ENCODE measurements at regions not wholly inside any gene's neighbourhood (a gene's known extent, or its start where the extent isn't known, plus 50 kb on each side); places are given as distances from the start of the nearest gene placed in this dataset.

DNA sequence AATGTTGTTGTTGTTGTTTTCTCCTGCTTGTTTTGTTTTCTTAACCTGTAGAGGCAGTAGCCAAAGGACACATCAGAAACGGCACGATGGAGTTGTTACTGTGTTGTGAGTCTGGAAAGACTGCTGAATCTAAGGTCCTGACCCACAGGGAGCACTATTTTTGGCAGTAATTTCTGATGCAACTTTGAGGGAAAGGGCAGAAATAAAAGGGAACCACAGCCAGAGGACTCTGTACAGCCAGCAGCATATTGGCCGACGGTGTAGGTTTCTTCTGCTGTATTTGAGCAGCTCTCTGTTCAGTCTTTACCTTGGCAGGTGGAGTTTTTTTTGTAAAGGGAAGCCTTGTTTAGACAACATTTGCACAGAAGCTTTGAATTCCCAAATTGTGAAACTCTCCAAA lies 203.0 kb upstream of the GPR101 start:
- ATAC-seq, result no peak
- POLR2A ChIA-PET, result no interaction called here
- no peaks in the 10 kb centered on the region for H3K9me3 Mint-ChIP-seq
- no peak for DNase-seq
- H3K4me1 Mint-ChIP-seq, result peaks cover 15 to 42% (median 29%) of the 10 kb centered on the region in 4 donors
- H3K27me3 Mint-ChIP-seq, result no peaks in the 10 kb centered on the region
- peak overlapping the region in 2 of 10 donors; percentile 14 to 93 for H3K27ac Mint-ChIP-seq
- H3K36me3 Mint-ChIP-seq, result no peaks in the 10 kb centered on the region
- H3K4me3 Mint-ChIP-seq, result no peak overlapping the region

DNA sequence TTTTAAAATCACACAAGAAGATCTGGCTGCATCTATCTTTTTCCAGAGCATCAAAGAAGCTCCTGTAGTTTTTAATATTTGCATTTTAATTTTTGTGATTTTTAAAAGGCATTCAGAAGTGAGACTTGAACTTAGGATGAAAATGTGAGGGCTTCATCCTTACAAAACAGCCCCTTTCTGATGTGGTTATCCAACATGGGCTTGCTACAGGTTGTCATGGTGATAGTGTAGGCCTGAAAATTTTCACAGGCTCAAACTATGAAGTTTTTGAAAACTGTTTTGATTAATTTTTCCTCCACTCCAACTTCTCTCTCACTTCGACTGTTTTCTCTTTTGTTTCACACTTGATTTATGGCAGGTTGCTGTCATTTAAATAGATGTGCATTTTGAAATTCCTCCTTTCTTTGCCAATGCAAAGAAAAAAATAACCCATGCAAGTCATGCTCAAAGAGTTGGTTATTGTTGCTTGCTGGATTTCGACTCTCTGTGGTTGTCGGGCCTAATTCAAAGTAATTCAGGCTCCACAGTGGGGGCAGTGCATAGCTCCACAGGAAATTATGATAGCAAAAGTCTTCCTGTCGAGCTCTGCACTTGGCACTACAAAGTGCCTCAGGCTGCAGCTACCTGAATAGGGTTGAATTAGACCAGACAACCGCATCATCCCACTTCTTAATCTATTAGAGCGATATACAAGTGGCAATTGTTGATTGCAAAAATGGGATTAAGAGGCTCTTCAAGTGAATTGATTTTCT lies 201.0 kb upstream of the GPR101 start:
- H3K27me3 Mint-ChIP-seq, result no peaks in the 10 kb centered on the region
- H3K4me3 Mint-ChIP-seq, result peak overlapping the region; percentile 6 to 80 (median 68)
- peak in 6 of 10 donors; percentile 1 to 43 (median 14) for DNase-seq
- ATAC-seq, result peak; percentile 79 to 90
- H3K9me3 Mint-ChIP-seq, result no peaks in the 10 kb centered on the region
- H3K27ac Mint-ChIP-seq, result peak overlapping the region; percentile 78 to 95 (median 88)
- POLR2A ChIA-PET, result no interaction called here
- no peaks in the 10 kb centered on the region for H3K36me3 Mint-ChIP-seq
- H3K4me1 Mint-ChIP-seq, result peaks cover 15 to 42% (median 29%) of the 10 kb centered on the region in 4 donors

DNA sequence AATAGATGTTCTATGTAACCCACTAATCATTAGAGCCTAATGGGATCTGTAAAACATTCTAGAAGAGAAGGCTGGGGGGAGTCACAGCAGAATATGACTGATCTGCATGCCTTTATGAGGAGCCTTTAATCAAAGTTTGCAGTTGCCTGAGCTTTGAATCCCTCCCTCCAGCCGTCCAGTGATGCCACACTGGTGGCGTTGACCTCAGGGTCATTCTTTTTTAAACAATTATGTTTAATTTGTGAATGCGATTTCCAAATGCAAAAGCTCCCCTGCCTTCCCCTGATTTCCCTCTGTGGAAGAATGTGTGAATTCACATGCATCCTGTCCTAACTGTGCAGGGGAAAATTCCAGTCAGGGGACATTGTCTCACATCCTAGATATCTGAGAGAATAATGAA lies 199.7 kb upstream of the GPR101 start:
- POLR2A ChIA-PET, result no interaction called here
- ATAC-seq (no peak), DNase-seq (no peak)
- Mint-ChIP-seq H3K4me1 (peaks cover 15 to 39% (median 29%) of the 10 kb centered on the region in 4 donors), H3K36me3 (no peaks in the 10 kb centered on the region), H3K27me3 (no peaks in the 10 kb centered on the region), H3K27ac (peak overlapping the region in 2 of 10 donors; percentile 41 to 90), H3K9me3 (no peaks in the 10 kb centered on the region), H3K4me3 (no peak overlapping the region)

DNA sequence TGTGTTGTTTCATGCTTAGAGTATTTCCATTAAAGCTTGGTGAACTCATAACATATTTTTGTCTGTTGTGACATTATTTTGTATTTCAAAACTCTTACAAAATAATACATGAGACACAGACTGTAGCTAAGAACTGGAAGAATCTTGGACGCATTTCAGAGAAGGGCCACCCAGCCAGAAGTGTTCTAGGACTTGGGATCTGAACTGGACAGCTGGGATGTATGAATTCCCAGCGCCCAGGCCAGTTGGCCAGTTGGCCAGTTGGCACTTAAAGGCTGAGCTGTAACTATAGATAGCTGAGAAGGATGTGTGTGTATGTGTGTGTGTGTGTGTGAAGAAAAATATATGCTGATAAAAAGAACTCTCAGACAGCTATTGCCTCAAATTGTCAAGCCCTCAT lies 193.4 kb upstream of the GPR101 start:
- peaks cover 0 to under 1% (median under 1%) of the 10 kb centered on the region in 4 donors for H3K4me1 Mint-ChIP-seq
- H3K27ac Mint-ChIP-seq, result no peak overlapping the region
- POLR2A ChIA-PET, result no interaction called here
- no peak overlapping the region for H3K4me3 Mint-ChIP-seq
- ATAC-seq, result no peak
- peaks cover 0 to 23% (median 2%) of the 10 kb centered on the region in 9 donors for H3K9me3 Mint-ChIP-seq
- DNase-seq, result no peak
- peaks cover 0 to 11% (median 5%) of the 10 kb centered on the region in 3 donors for H3K36me3 Mint-ChIP-seq
- peaks cover 0 to 3% (median 0%) of the 10 kb centered on the region in 5 donors for H3K27me3 Mint-ChIP-seq

GRCh38 chrX:137215467-137215866 lies 181.7 kb upstream of the GPR101 start:
- Mint-ChIP-seq H3K4me3 (no peak overlapping the region), H3K4me1 (no peaks in the 10 kb centered on the region), H3K36me3 (peaks cover 0 to 9% (median 0%) of the 10 kb centered on the region in 3 donors), H3K9me3 (peaks cover 0 to 11% (median 0%) of the 10 kb centered on the region in 9 donors), H3K27ac (no peak overlapping the region), H3K27me3 (no peaks in the 10 kb centered on the region)
- no peak for ATAC-seq
- POLR2A ChIA-PET, result no interaction called here
- no peak for DNase-seq

GRCh38 chrX:137212078-137212632 lies 178.4 kb upstream of the GPR101 start:
- Mint-ChIP-seq H3K9me3 (peaks cover 0 to 11% (median 0%) of the 10 kb centered on the region in 9 donors), H3K36me3 (peaks cover 0 to 9% (median 0%) of the 10 kb centered on the region in 3 donors), H3K4me1 (no peaks in the 10 kb centered on the region), H3K27me3 (no peaks in the 10 kb centered on the region), H3K27ac (no peak overlapping the region), H3K4me3 (no peak overlapping the region)
- ATAC-seq, result no peak
- POLR2A ChIA-PET, result no interaction called here
- DNase-seq, result no peak

GRCh38 chrX:137198040-137198439 lies 164.2 kb upstream of the GPR101 start:
- H3K36me3 Mint-ChIP-seq, result no peaks in the 10 kb centered on the region
- no peak overlapping the region for H3K27ac Mint-ChIP-seq
- DNase-seq (no peak), ATAC-seq (no peak)
- H3K4me3 Mint-ChIP-seq, result no peak overlapping the region
- H3K4me1 Mint-ChIP-seq, result peaks cover 1 to 14% (median 9%) of the 10 kb centered on the region in 4 donors
- POLR2A ChIA-PET, result no interaction called here
- peaks cover 0 to 2% (median 0%) of the 10 kb centered on the region in 5 donors for H3K27me3 Mint-ChIP-seq
- no peaks in the 10 kb centered on the region for H3K9me3 Mint-ChIP-seq

- POLR2A ChIA-PET, result interaction anchor here (0.6 kb wide), 1 partner anchor 699 kb away, joined by 3 read pairs; the partner anchor contains the start of gene HTATSF1
Observed at GRCh38 chrX:137195991-137196390, 162.2 kb upstream of the GPR101 start.

GRCh38 chrX:137195296-137195695 lies 161.5 kb upstream of the GPR101 start:
- no peak overlapping the region for H3K27ac Mint-ChIP-seq
- no peaks in the 10 kb centered on the region for H3K36me3 Mint-ChIP-seq
- H3K4me1 Mint-ChIP-seq, result peaks cover 1 to 14% (median 9%) of the 10 kb centered on the region in 4 donors
- H3K9me3 Mint-ChIP-seq, result no peaks in the 10 kb centered on the region
- POLR2A ChIA-PET, result no interaction called here
- H3K4me3 Mint-ChIP-seq, result no peak overlapping the region
- no peak for DNase-seq
- no peak for ATAC-seq
- peaks cover 0 to 2% (median 0%) of the 10 kb centered on the region in 5 donors for H3K27me3 Mint-ChIP-seq

More at GRCh38 chrX:137195991-137196390, 162.2 kb upstream of the GPR101 start:
- ATAC-seq (no peak), DNase-seq (no peak)
- Mint-ChIP-seq H3K4me3 (no peak overlapping the region), H3K9me3 (no peaks in the 10 kb centered on the region), H3K4me1 (peaks cover 1 to 14% (median 9%) of the 10 kb centered on the region in 4 donors), H3K27ac (no peak overlapping the region), H3K36me3 (no peaks in the 10 kb centered on the region), H3K27me3 (peaks cover 0 to 2% (median 0%) of the 10 kb centered on the region in 5 donors)

DNA sequence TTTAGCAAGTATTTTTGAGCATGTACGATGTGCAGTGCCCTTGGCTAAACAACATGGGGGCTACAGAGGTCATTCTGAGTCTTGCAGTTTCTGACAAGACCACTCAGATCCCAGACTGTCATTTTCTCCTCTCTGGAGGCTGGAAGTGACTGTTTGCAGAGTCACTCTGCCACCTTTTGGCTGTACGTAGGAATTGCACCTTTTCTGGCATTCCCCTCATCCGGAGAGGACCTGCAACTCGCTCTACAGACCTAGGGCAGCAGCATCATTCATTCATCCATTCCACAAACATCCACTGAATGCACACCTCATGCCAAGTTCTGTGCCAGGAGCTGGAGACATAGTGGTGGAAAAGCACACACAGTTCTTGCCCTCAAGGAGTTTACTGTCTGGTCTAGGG lies 160.4 kb upstream of the GPR101 start:
- H3K36me3 Mint-ChIP-seq, result no peaks in the 10 kb centered on the region
- peaks cover 0 to 2% (median 0%) of the 10 kb centered on the region in 5 donors for H3K27me3 Mint-ChIP-seq
- ATAC-seq, result no peak
- peaks cover 1 to 14% (median 9%) of the 10 kb centered on the region in 4 donors for H3K4me1 Mint-ChIP-seq
- no peak overlapping the region for H3K27ac Mint-ChIP-seq
- peak in 4 of 10 donors; percentile 0 to 14 (median 7) for DNase-seq
- H3K4me3 Mint-ChIP-seq, result no peak overlapping the region
- POLR2A ChIA-PET, result no interaction called here
- H3K9me3 Mint-ChIP-seq, result peaks cover 0 to 3% (median 0%) of the 10 kb centered on the region in 9 donors

DNA sequence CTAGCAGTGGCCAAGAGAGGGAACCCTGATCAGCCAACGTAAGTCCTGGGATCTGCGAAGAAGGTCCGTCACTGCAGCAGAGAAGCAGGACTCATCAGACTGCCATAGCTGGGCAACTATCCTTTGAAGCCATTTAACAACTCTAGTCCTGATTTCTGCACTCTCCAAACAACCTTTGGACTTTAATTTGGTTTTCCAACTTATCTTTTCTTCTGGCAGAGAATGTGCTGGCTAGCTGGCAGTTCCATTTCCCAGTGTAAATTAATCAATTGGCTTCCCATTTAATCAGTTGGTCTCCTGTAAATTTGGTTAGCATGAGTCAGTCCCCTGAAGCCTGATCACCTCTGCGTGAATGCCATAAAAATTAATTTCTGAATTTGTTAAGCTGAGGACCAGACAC lies 153.7 kb upstream of the GPR101 start:
- H3K9me3 Mint-ChIP-seq, result peaks cover 0 to 3% (median 0%) of the 10 kb centered on the region in 9 donors
- no peak overlapping the region for H3K4me3 Mint-ChIP-seq
- peaks cover 0 to 2% (median 0%) of the 10 kb centered on the region in 5 donors for H3K27me3 Mint-ChIP-seq
- no peak overlapping the region for H3K27ac Mint-ChIP-seq
- no peak for ATAC-seq
- no peaks in the 10 kb centered on the region for H3K4me1 Mint-ChIP-seq
- no peak for DNase-seq
- POLR2A ChIA-PET, result no interaction called here
- H3K36me3 Mint-ChIP-seq, result no peaks in the 10 kb centered on the region

GRCh38 chrX:137178392-137178791 lies 144.6 kb upstream of the GPR101 start:
- no peak for DNase-seq
- no peak overlapping the region for H3K27ac Mint-ChIP-seq
- H3K9me3 Mint-ChIP-seq, result peaks cover 0 to 1% (median 0%) of the 10 kb centered on the region in 9 donors
- H3K36me3 Mint-ChIP-seq, result peaks cover 0 to 2% (median 0%) of the 10 kb centered on the region in 3 donors
- POLR2A ChIA-PET, result no interaction called here
- peaks cover 0 to 2% (median 0%) of the 10 kb centered on the region in 4 donors for H3K4me1 Mint-ChIP-seq
- no peak for ATAC-seq
- no peak overlapping the region for H3K4me3 Mint-ChIP-seq
- H3K27me3 Mint-ChIP-seq, result peaks cover 1 to 11% (median 7%) of the 10 kb centered on the region in 5 donors

DNA sequence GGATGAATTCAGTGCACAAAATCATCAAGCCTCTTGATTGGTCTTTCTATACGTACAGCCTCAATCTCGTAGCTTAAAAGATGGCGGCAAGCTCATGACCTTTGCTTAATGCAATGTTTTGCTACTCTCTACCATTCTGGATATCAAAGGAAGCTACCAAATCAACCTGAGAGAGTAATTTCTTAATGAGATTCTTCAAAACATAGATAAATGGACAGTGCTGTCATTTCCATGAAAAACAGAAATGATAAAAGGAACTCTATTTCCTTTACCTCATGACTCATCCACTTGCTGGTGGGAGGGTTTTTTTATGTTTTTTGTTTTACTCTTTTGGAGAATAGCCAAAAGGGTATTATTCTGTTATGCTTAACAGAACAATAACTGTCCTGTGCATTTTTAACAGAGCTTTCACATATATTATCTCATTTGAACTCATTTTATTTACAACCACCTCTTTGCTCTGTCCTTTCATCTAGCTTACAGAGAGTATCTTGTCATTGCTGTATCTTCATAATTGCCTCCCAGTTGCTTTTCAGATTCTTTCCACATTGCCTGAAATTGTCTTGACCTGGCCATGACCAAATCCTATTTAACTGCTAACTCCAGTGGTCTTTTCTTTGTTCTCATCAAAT lies 138.6 kb upstream of the GPR101 start:
- peaks cover 0 to 9% (median 0%) of the 10 kb centered on the region in 4 donors for H3K4me1 Mint-ChIP-seq
- POLR2A ChIA-PET, result no interaction called here

More for the DNA sequence above, 138.6 kb upstream of the GPR101 start:
- DNase-seq (no peak), ATAC-seq (no peak)
- peaks cover 0 to 2% (median 0%) of the 10 kb centered on the region in 3 donors for H3K36me3 Mint-ChIP-seq
- H3K4me3 Mint-ChIP-seq, result no peak overlapping the region
- peaks cover 0 to 1% (median 0%) of the 10 kb centered on the region in 9 donors for H3K9me3 Mint-ChIP-seq
- peaks cover 0 to 1% (median under 1%) of the 10 kb centered on the region in 5 donors for H3K27me3 Mint-ChIP-seq
- H3K27ac Mint-ChIP-seq, result peak overlapping the region in 2 of 10 donors; percentile 31 to 49

Data from naive thymus-derived CD8-positive, alpha-beta T cell (primary cell).